HG02623 (cell line): ENCODE measurements at regions not wholly inside any gene's neighbourhood (a gene's known extent, or its start where the extent isn't known, plus 50 kb on each side); places are given as distances from the start of the nearest gene placed in this dataset.

Experiments used
- ATAC-seq: cut with Tn5 transposase; IDR thresholded peaks from one replicate; pipeline ENCODE4 v1.9.1; 2021; ENCODE audit warnings: moderate library complexity; ENCODE audit not compliant: unreplicated experiment

GRCh38 chr9:88233091-88233490 is 94.8 kb upstream of the SPATA31C2 start:
- ATAC-seq, result no peak

- no peak for ATAC-seq
These were observed 92.3 kb upstream of the SPATA31C2 start for GRCh38 chr9:88230612-88231011.

- ATAC-seq, result no peak
These were observed 91.2 kb upstream of the SPATA31C2 start for GRCh38 chr9:88229434-88229833.

GRCh38 chr9:88224938-88225337 is 86.7 kb upstream of the SPATA31C2 start:
- ATAC-seq, result no peak

- no peak for ATAC-seq
These were observed 82.8 kb upstream of the SPATA31C2 start for GRCh38 chr9:88221105-88221504.

GRCh38 chr9:88220652-88221051 is 82.4 kb upstream of the SPATA31C2 start:
- ATAC-seq, result no peak

- ATAC-seq, result no peak
These were observed 81.3 kb upstream of the SPATA31C2 start for GRCh38 chr9:88219601-88220000.

- ATAC-seq, result no peak
These were observed 80.5 kb upstream of the SPATA31C2 start for GRCh38 chr9:88218726-88219125.

GRCh38 chr9:88216126-88216995 is 78.1 kb upstream of the SPATA31C2 start:
- no peak for ATAC-seq

GRCh38 chr9:88215196-88216125 is 77.2 kb upstream of the SPATA31C2 start:
- no peak for ATAC-seq

- no peak for ATAC-seq
These were observed 64.0 kb upstream of the SPATA31C2 start for GRCh38 chr9:88202321-88202720.

GRCh38 chr9:88198341-88198807 is 60.1 kb upstream of the SPATA31C2 start:
- no peak for ATAC-seq

GRCh38 chr9:88197781-88198340 is 59.6 kb upstream of the SPATA31C2 start:
- no peak for ATAC-seq

GRCh38 chr9:88197016-88197415 is 58.7 kb upstream of the SPATA31C2 start:
- ATAC-seq, result no peak

- no peak for ATAC-seq
These were observed 58.0 kb upstream of the SPATA31C2 start for GRCh38 chr9:88196142-88196790.

- no peak for ATAC-seq
These were observed 55.5 kb upstream of the SPATA31C2 start for GRCh38 chr9:88193766-88194165.

- no peak for ATAC-seq
These were observed 53.2 kb upstream of the SPATA31C2 start for GRCh38 chr9:88191456-88191855.

- no peak for ATAC-seq
These were observed 51.1 kb upstream of the SPATA31C2 start for GRCh38 chr9:88189371-88189770.
